ENCODE measurements at regions not wholly inside any gene's neighbourhood (a gene's known extent, or its start where the extent isn't known, plus 50 kb on each side); places are given as distances from the start of the nearest gene placed in this dataset.

GRCh38 chr18:2201036-2201600 lies 370.2 kb downstream of the METTL4 start:
- no peak for TF ChIP-seq CTCF (IDR thresholded peaks at IDR 0.05; ENCODE audit: control insufficient read depth, insufficient read depth, low read depth, low read length, missing control alignments)
- H3K4me3 ChIP-seq (ENCODE audit: control insufficient read depth, low read depth, low read length), result no peak overlapping the region
- DNase-seq (ENCODE audit: low read depth), result no peak

- H3K4me3 ChIP-seq (ENCODE audit: control insufficient read depth, low read depth, low read length), result no peak overlapping the region
- no peak for TF ChIP-seq CTCF (IDR thresholded peaks at IDR 0.05; ENCODE audit: control insufficient read depth, insufficient read depth, low read depth, low read length, missing control alignments)
- no peak for DNase-seq (ENCODE audit: low read depth)
These were observed 366.6 kb downstream of the METTL4 start for GRCh38 chr18:2204736-2205135.

- H3K4me3 ChIP-seq (ENCODE audit: control insufficient read depth, low read depth, low read length), result no peak overlapping the region
- DNase-seq (ENCODE audit: low read depth), result no peak
- TF ChIP-seq CTCF (IDR thresholded peaks at IDR 0.05; ENCODE audit: control insufficient read depth, insufficient read depth, low read depth, low read length, missing control alignments), result no peak
These were observed 364.0 kb downstream of the METTL4 start for GRCh38 chr18:2207294-2207693.

- DNase-seq (ENCODE audit: low read depth), result no peak
- H3K4me3 ChIP-seq (ENCODE audit: control insufficient read depth, low read depth, low read length), result no peak overlapping the region
- no peak for TF ChIP-seq CTCF (IDR thresholded peaks at IDR 0.05; ENCODE audit: control insufficient read depth, insufficient read depth, low read depth, low read length, missing control alignments)
These were observed 358.6 kb downstream of the METTL4 start for GRCh38 chr18:2212598-2213205.

GRCh38 chr18:2213905-2214304 lies 357.4 kb downstream of the METTL4 start:
- no peak for TF ChIP-seq CTCF (IDR thresholded peaks at IDR 0.05; ENCODE audit: control insufficient read depth, insufficient read depth, low read depth, low read length, missing control alignments)
- no peak overlapping the region for H3K4me3 ChIP-seq (ENCODE audit: control insufficient read depth, low read depth, low read length)

GRCh38 chr18:2217356-2217755 lies 353.9 kb downstream of the METTL4 start:
- H3K4me3 ChIP-seq (ENCODE audit: control insufficient read depth, low read depth, low read length), result no peak overlapping the region
- no peak for TF ChIP-seq CTCF (IDR thresholded peaks at IDR 0.05; ENCODE audit: control insufficient read depth, insufficient read depth, low read depth, low read length, missing control alignments)
- no peak for DNase-seq (ENCODE audit: low read depth)

More at GRCh38 chr18:2213905-2214304, 357.4 kb downstream of the METTL4 start:
- no peak for DNase-seq (ENCODE audit: low read depth)

Data from AG09309 (cell line).